ENCODE measurements at regions not wholly inside any gene's neighbourhood (a gene's known extent, or its start where the extent isn't known, plus 50 kb on each side); places are given as distances from the start of the nearest gene placed in this dataset.

DNA sequence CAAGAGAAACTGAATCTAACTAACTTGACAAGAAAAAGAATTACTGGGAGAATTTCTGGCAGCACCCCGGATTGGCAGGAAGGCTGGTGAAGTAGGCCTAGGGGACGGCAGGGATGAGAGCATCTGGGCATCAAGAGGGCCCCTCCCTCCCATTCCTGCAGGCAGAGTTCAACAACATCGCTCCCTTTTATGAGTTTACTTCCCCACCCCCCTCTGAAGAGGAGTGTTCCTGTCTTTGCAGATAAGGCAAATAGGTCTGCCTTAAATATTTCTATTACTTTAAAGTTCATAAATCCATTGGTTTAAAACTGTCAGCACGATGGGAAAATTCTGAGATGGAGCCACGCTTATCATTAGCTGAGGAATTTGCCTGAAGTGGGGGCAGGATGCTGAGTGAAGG lies 168.7 kb downstream of the TBX5 start:
- Histone ChIP-seq H3K36me3 (ENCODE audit: control insufficient read depth, insufficient read depth, low read length) (no peaks in the 10 kb centered on the region), H3K27me3 (ENCODE audit: control insufficient read depth, insufficient read depth, low read length) (no peaks in the 10 kb centered on the region), H3K4me3 (ENCODE audit: low read depth, low read length) (no peak overlapping the region)
- FAIRE-seq = no peak
- TF ChIP-seq, protein P1, sequence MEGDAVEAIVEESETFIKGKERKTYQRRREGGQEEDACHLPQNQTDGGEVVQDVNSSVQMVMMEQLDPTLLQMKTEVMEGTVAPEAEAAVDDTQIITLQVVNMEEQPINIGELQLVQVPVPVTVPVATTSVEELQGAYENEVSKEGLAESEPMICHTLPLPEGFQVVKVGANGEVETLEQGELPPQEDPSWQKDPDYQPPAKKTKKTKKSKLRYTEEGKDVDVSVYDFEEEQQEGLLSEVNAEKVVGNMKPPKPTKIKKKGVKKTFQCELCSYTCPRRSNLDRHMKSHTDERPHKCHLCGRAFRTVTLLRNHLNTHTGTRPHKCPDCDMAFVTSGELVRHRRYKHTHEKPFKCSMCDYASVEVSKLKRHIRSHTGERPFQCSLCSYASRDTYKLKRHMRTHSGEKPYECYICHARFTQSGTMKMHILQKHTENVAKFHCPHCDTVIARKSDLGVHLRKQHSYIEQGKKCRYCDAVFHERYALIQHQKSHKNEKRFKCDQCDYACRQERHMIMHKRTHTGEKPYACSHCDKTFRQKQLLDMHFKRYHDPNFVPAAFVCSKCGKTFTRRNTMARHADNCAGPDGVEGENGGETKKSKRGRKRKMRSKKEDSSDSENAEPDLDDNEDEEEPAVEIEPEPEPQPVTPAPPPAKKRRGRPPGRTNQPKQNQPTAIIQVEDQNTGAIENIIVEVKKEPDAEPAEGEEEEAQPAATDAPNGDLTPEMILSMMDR (IDR thresholded peaks at IDR 0.05; ENCODE audit: insufficient read depth, low read length, severe bottlenecking) = no peak
- DNase-seq (ENCODE audit: low read depth) = no peak

DNA sequence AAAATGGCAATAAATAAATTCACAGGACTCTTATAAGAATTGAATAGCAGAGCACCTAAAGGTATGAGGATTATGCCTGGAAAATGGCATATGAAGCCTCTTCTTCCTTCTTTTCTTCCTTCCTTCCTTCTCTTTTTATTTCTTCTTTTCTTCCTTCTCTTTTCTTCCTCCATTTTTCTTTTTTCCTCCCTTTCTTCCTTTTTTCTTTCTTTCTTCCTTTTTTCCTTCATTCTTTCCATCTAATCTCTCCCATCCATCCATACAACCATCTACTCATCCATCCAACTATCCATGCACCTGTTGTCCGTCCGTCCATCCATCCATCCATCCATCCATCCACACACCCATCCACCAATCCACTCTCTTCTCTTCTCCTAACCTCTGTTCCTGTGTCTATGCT lies 173.8 kb downstream of the TBX5 start:
- H3K36me3 ChIP-seq (ENCODE audit: control insufficient read depth, insufficient read depth, low read length) = no peaks in the 10 kb centered on the region
- TF ChIP-seq, protein P1 (IDR thresholded peaks at IDR 0.05; ENCODE audit: insufficient read depth, low read length, severe bottlenecking) = no peak
- no peak overlapping the region for H3K4me3 ChIP-seq (ENCODE audit: low read depth, low read length)
- no peaks in the 10 kb centered on the region for H3K27me3 ChIP-seq (ENCODE audit: control insufficient read depth, insufficient read depth, low read length)
- DNase-seq (ENCODE audit: low read depth) (no peak), FAIRE-seq (no peak)

DNA sequence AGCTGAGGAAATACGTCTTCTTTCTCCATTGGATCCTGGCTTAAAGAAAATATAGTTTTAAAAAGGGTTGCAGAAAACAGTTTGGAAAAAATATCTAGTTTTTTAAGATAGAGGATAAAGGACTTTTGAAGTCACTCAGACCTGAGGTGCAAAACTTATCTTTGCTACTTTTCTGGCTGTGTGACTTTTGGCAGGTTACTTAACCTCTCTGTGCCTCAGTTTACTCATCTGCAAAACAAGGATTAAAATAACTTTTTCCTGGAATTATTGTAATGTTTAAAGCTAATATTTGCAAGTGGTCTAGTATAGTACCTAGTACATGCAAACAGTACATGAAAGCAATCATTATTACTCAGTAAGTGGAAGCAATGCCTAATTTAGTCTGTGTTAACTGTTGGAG lies 176.8 kb downstream of the TBX5 start:
- no peak overlapping the region for H3K4me3 ChIP-seq (ENCODE audit: low read depth, low read length)
- FAIRE-seq (no peak), DNase-seq (ENCODE audit: low read depth) (no peak)
- H3K36me3 ChIP-seq (ENCODE audit: control insufficient read depth, insufficient read depth, low read length) = no peaks in the 10 kb centered on the region
- no peaks in the 10 kb centered on the region for H3K27me3 ChIP-seq (ENCODE audit: control insufficient read depth, insufficient read depth, low read length)
- TF ChIP-seq, protein P1 (IDR thresholded peaks at IDR 0.05; ENCODE audit: insufficient read depth, low read length, severe bottlenecking) = no peak

DNA sequence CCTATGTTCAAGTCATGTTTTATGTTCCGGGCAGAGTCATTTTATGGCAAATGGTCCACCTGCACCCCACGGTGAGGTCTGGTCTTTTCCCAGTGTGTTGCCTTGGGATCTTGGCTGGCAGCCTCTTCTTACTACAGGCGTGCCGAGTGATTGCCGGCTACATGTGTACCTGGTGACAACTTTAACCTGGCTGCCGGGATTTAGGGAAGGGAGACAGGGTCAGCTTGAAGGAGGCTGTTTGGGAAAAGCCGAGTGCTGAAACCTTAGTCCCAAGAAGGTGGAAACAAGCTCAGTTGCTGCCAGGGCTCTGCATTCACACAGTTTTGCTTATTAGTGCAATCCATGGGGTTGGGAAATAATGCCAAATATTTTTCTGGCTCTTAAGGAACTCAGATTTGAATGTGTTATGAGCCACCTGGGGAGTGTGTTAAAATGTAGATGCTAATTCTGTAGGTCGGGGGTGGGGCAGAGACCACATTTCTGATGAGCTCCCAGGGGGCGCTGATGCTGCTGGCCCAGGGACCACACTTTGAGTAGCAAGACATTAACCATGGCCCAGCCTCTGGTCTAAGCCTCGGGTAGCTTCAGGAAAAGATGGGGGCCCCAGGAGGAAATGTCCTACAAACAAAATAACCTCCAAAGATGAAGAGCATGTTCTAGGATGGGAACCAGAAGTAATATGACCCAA lies 179.6 kb downstream of the TBX5 start:
- TF ChIP-seq, protein P1 (IDR thresholded peaks at IDR 0.05; ENCODE audit: insufficient read depth, low read length, severe bottlenecking) = no peak
- H3K27me3 ChIP-seq (ENCODE audit: control insufficient read depth, insufficient read depth, low read length) = no peaks in the 10 kb centered on the region
- FAIRE-seq = no peak
- H3K4me3 ChIP-seq (ENCODE audit: low read depth, low read length) = no peak overlapping the region
- H3K36me3 ChIP-seq (ENCODE audit: control insufficient read depth, insufficient read depth, low read length) = no peaks in the 10 kb centered on the region
- no peak for DNase-seq (ENCODE audit: low read depth)

DNA sequence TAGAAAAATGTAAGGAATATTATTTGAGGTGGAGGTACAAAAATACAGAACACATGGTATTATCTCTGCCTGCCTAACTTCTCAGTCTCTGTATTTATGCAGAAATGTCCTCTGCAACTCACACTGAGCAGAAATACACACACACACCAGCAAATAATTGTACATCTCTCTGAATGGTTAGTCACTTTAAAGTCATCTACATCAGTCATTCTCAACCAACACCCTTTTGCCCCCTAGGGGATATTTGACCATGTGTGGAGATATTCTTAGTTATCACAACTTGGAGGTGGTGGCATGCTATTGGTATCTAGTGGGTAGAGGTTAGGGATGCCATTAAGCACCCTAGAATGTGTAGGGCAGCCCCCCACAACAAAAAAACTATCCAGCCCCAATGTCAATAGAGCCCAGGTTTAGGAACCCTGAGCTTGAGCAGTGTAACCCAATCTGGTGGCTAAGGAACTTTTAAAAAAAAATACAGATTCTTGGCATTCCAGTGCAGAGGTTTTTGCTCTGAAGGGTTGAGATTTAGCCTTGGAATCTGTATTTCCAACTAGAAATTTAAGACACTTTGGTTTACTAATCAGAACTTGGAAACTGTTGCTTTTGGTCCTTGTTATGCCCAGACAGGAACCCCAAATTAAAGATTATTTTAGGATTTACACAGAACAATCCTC lies 183.8 kb downstream of the TBX5 start:
- DNase-seq (ENCODE audit: low read depth) = no peak
- Histone ChIP-seq H3K36me3 (ENCODE audit: control insufficient read depth, insufficient read depth, low read length) (no peaks in the 10 kb centered on the region), H3K4me3 (ENCODE audit: low read depth, low read length) (no peak overlapping the region), H3K27me3 (ENCODE audit: control insufficient read depth, insufficient read depth, low read length) (no peaks in the 10 kb centered on the region)
- TF ChIP-seq, protein P1 (IDR thresholded peaks at IDR 0.05; ENCODE audit: insufficient read depth, low read length, severe bottlenecking) = no peak
- FAIRE-seq = no peak

Data from bronchial epithelial cell (primary cell).